Left ventricle myocardium superior (tissue), 1 donor: ENCODE measurements at regions not wholly inside any gene's neighbourhood (a gene's known extent, or its start where the extent isn't known, plus 50 kb on each side); places are given as distances from the start of the nearest gene placed in this dataset.

Source experiments
- ATAC-seq: fragments of 200-7000 bp; cut with Tn5 transposase; one replicate; pipeline ENCODE4 v1.9.1; 2020; ENCODE audit warnings: mild to moderate bottlenecking, moderate library complexity
- DNase-seq: peaks from one replicate; pipeline ENCODE4 v3.0.0-alpha.2; 2020
- intact Hi-C: fragments of 100-400 bp; cut with micrococcal nuclease; formaldehyde crosslinking; loops from one replicate; pipeline ENCODE4 v1.11.0; 2022
- donor health status: DM: no; HTN: yes; CAD: no; lungs with severe emphysema.

GRCh38 chr10:16304311-16304710 lies 132.5 kb upstream of the PTER start:
- intact Hi-C loops = no loop called here
- no peak for ATAC-seq
- DNase-seq = no peak

- intact Hi-C loops = no loop called here
- ATAC-seq (no peak), DNase-seq (no peak)
These were observed 126.4 kb upstream of the PTER start for GRCh38 chr10:16310440-16310839.

GRCh38 chr10:16314259-16314658 lies 122.6 kb upstream of the PTER start:
- intact Hi-C loops = no loop called here
- no peak for ATAC-seq
- DNase-seq = no peak

- intact Hi-C loops = no loop called here
- ATAC-seq (no peak), DNase-seq (no peak)
These were observed 119.9 kb upstream of the PTER start for GRCh38 chr10:16316733-16317390.

- ATAC-seq (no peak), DNase-seq (no peak)
- intact Hi-C loops = no loop called here
These were observed 95.2 kb upstream of the PTER start for GRCh38 chr10:16341637-16342036.

GRCh38 chr10:16348891-16349290 lies 87.9 kb upstream of the PTER start:
- ATAC-seq (no peak), DNase-seq (no peak)
- intact Hi-C loops = no loop called here

- no peak for DNase-seq
- intact Hi-C loops = no loop called here
- ATAC-seq = no peak
These were observed 84.7 kb upstream of the PTER start for GRCh38 chr10:16352146-16352545.

GRCh38 chr10:16360001-16360400 lies 76.8 kb upstream of the PTER start:
- ATAC-seq (no peak), DNase-seq (no peak)
- intact Hi-C loops = no loop called here

- ATAC-seq (no peak), DNase-seq (no peak)
- intact Hi-C loops = no loop called here
These were observed 76.4 kb upstream of the PTER start for GRCh38 chr10:16360425-16360824.

GRCh38 chr10:16361086-16361485 lies 75.7 kb upstream of the PTER start:
- intact Hi-C loops = no loop called here

GRCh38 chr10:16363741-16364140 lies 73.1 kb upstream of the PTER start:
- no peak for ATAC-seq
- DNase-seq = no peak
- intact Hi-C loops = no loop called here

More at GRCh38 chr10:16361086-16361485, 75.7 kb upstream of the PTER start:
- ATAC-seq (no peak), DNase-seq (no peak)

GRCh38 chr10:16367621-16368292 lies 69.1 kb upstream of the PTER start:
- intact Hi-C loops = no loop called here
- DNase-seq (no peak), ATAC-seq (no peak)

GRCh38 chr10:16381083-16381482 lies 55.7 kb upstream of the PTER start:
- ATAC-seq (no peak), DNase-seq (no peak)
- intact Hi-C loops = no loop called here

- DNase-seq (peak; percentile 42), ATAC-seq (no peak)
- intact Hi-C loops = no loop called here
These were observed 52.8 kb upstream of the PTER start for GRCh38 chr10:16384021-16384420.

- intact Hi-C loops = no loop called here
These were observed 50.0 kb upstream of the PTER start for GRCh38 chr10:16386855-16387254.

More at GRCh38 chr10:16386855-16387254, 50.0 kb upstream of the PTER start:
- DNase-seq (no peak), ATAC-seq (no peak)
